ENCODE measurements at regions not wholly inside any gene's neighbourhood (a gene's known extent, or its start where the extent isn't known, plus 50 kb on each side); places are given as distances from the start of the nearest gene placed in this dataset.

DNA sequence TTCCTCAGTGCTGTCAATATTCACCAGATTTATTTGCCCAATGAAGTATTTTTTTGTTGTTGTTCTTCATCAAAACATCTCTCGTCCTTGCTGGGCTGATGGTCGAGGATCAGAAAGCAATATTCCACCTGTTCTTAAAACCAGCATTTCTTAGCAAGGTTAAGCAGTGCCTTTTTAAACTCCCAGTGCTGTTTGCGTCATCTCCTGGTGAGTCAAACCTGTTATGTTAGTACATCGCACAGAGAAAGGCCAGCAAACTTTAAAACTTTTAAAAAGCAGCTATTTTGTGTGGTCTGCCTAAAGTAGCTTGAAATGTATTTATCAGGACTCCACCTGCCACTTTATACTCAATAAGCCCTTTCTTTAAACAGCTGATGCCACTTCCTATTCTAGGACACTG, 802.0 kb downstream of the KCNA4 start:
- Mint-ChIP-seq H3K9me3 (no peaks in the 10 kb centered on the region), H3K4me1 (peaks cover 4% of the 10 kb centered on the region), H3K4me3 (no peak overlapping the region), H3K36me3 (ENCODE audit: low read depth) (no peaks in the 10 kb centered on the region), H3K27ac (no peak overlapping the region), H3K27me3 (ENCODE audit: low read depth) (no peaks in the 10 kb centered on the region)
- TF ChIP-seq, protein P1, sequence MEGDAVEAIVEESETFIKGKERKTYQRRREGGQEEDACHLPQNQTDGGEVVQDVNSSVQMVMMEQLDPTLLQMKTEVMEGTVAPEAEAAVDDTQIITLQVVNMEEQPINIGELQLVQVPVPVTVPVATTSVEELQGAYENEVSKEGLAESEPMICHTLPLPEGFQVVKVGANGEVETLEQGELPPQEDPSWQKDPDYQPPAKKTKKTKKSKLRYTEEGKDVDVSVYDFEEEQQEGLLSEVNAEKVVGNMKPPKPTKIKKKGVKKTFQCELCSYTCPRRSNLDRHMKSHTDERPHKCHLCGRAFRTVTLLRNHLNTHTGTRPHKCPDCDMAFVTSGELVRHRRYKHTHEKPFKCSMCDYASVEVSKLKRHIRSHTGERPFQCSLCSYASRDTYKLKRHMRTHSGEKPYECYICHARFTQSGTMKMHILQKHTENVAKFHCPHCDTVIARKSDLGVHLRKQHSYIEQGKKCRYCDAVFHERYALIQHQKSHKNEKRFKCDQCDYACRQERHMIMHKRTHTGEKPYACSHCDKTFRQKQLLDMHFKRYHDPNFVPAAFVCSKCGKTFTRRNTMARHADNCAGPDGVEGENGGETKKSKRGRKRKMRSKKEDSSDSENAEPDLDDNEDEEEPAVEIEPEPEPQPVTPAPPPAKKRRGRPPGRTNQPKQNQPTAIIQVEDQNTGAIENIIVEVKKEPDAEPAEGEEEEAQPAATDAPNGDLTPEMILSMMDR (IDR thresholded peaks at IDR 0.05; ENCODE audit: unreplicated experiment in 3 of 3) = no peak

DNA sequence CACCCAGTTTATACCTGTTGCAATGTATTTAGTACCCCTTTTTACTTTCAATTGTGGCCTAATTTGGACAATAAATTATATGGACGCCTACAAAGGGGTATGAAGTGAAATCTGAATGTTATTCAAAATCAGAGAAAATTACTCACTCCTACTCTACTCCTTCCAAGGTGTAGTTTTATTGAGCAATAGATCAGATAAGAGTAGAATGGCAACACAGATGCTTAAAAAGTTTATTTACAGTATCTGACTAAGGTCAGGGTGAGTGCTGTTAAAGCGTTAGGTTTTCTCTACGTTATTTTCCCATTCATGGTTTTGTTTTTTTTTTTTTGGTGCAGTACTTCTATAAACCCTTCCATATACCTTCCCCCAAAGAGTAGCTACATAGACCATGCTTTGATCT, 805.6 kb downstream of the KCNA4 start:
- Mint-ChIP-seq H3K36me3 (ENCODE audit: low read depth) (no peaks in the 10 kb centered on the region), H3K4me3 (no peak overlapping the region), H3K4me1 (peaks cover 4% of the 10 kb centered on the region), H3K27me3 (ENCODE audit: low read depth) (peaks cover 2% of the 10 kb centered on the region), H3K9me3 (no peaks in the 10 kb centered on the region), H3K27ac (no peak overlapping the region)
- TF ChIP-seq, protein P1 (IDR thresholded peaks at IDR 0.05; ENCODE audit: unreplicated experiment in 3 of 3) = no peak

DNA sequence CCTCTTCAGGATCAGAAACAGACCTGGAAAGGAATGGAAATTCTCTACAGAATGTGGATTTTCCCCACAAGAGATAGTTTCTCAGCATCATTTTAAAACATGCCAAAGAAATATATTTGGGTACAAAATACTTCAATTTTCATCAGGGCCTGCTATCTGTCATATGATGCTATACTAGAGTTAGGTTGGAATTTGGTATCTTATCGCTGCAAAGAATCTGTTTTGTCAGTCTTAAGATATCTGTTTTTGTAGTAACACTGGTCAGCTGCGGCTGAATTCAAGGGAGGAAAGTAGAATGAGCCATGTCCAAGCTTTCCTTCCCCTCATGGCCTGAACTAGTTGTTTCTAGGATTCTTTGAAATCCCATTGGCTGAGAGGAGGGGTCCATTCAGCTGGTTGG, 806.4 kb downstream of the KCNA4 start:
- TF ChIP-seq, protein P1 (IDR thresholded peaks at IDR 0.05; ENCODE audit: unreplicated experiment in 3 of 3) = no peak
- H3K27ac Mint-ChIP-seq = no peak overlapping the region
- H3K4me3 Mint-ChIP-seq = no peak overlapping the region
- no peaks in the 10 kb centered on the region for H3K9me3 Mint-ChIP-seq
- H3K4me1 Mint-ChIP-seq = peaks cover 4% of the 10 kb centered on the region
- no peaks in the 10 kb centered on the region for H3K36me3 Mint-ChIP-seq (ENCODE audit: low read depth)
- peaks cover 4% of the 10 kb centered on the region for H3K27me3 Mint-ChIP-seq (ENCODE audit: low read depth)

DNA sequence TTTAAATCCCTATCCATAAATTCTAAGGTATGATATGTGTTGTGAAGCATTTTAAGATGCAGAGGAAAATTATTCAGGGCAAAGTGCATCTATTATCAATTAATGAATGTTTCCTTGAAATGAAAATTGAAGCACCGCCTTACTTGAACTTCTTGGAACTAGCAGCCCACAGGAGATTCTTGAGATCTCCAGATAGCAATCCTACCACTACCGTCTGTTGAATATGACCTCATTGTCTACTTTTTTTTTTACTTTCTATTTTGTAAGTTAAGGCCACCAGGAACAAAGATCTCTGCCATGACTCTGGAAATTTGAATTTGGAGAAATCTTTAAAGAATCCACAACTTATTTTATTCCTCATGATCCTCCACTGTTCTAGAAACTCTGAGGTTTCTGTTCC, 808.7 kb downstream of the KCNA4 start:
- Mint-ChIP-seq H3K27ac (no peak overlapping the region), H3K27me3 (ENCODE audit: low read depth) (peaks cover 4% of the 10 kb centered on the region), H3K4me3 (no peak overlapping the region), H3K4me1 (peaks cover 4% of the 10 kb centered on the region), H3K36me3 (ENCODE audit: low read depth) (no peaks in the 10 kb centered on the region), H3K9me3 (no peaks in the 10 kb centered on the region)
- TF ChIP-seq, protein P1 (IDR thresholded peaks at IDR 0.05; ENCODE audit: unreplicated experiment in 3 of 3) = no peak

DNA sequence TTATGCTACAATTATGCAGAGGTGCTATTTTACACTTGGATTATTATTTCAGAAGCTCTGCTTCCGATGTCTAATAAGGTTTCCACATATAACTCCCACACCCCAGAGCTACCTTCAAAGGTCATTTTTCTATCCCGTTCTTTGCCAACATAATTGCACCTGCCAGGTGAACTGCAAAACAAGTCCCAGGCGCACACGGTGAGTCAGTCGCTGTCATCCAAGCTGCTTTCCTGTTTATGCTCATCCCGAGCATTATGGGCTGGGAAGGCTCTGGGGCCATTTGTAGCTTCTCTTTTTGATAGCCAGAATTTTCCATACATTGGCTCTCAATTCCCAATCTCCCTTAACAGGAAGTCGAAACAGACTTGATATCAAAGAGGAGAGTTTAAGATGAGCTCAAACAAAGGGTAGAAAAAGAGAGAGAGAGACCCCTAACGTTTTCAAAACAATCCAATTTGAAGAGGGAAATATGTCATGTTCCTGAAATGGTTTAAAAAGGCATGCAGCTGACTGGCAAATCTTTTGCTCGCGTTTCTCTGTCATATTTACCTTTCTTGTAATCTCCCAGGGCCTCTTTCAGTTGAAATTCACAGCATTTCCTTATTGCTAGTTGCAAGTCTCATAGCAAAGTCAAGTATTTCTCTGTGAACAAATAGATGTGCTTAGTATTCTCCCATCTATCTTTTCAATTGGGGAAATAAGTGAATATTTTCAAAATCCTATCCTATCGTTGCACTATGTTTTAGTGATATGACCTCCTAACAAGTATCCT, 815.9 kb downstream of the KCNA4 start:
- Mint-ChIP-seq H3K9me3 (no peaks in the 10 kb centered on the region), H3K4me1 (no peaks in the 10 kb centered on the region), H3K36me3 (ENCODE audit: low read depth) (no peaks in the 10 kb centered on the region), H3K27me3 (ENCODE audit: low read depth) (no peaks in the 10 kb centered on the region), H3K4me3 (no peak overlapping the region), H3K27ac (no peak overlapping the region)
- TF ChIP-seq, protein P1 (IDR thresholded peaks at IDR 0.05; ENCODE audit: unreplicated experiment in 3 of 3) = no peak

DNA sequence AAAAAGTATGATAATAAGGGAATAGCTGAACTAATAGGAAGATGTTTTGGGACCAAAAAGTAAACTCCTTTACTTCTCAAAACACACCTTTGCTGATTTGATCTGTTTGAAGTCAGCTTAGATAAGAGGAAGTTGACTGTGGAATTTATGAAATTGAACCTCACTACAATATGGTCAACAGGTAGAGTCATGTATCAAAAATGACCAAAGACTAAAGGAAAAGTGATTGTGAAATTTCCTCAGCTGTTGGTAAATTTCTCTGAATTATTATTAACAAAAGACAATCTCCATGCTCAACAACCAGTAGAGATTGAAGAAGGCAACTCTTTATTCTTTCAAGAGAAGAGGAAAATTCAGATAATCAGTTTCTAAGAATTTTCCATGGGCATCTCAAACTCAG, 826.5 kb downstream of the KCNA4 start:
- no peaks in the 10 kb centered on the region for H3K36me3 Mint-ChIP-seq (ENCODE audit: low read depth)
- no peaks in the 10 kb centered on the region for H3K27me3 Mint-ChIP-seq (ENCODE audit: low read depth)
- H3K9me3 Mint-ChIP-seq = no peaks in the 10 kb centered on the region
- no peak overlapping the region for H3K27ac Mint-ChIP-seq
- no peak overlapping the region for H3K4me3 Mint-ChIP-seq
- TF ChIP-seq, protein P1 (IDR thresholded peaks at IDR 0.05; ENCODE audit: unreplicated experiment in 3 of 3) = no peak
- H3K4me1 Mint-ChIP-seq = no peaks in the 10 kb centered on the region
